IPS-18a (cell line): ENCODE measurements at regions not wholly inside any gene's neighbourhood (a gene's known extent, or its start where the extent isn't known, plus 50 kb on each side); places are given as distances from the start of the nearest gene placed in this dataset.

ENCODE experiments used
- H3K27ac ChIP-seq: one replicate; pipeline ENCODE4 v1.5.1; 2013; ENCODE audit warnings: low read length
- H3K27me3 ChIP-seq: one replicate; pipeline ENCODE4 v1.6.1; 2013; ENCODE audit warnings: mild to moderate bottlenecking, low read length; ENCODE audit not compliant: control insufficient read depth, insufficient read depth
- H3K36me3 ChIP-seq: one replicate; pipeline ENCODE4 v1.6.1; 2013; ENCODE audit warnings: low read depth, low read length; ENCODE audit not compliant: control insufficient read depth
- H3K4me1 ChIP-seq: one replicate; pipeline ENCODE4 v1.6.1; 2013; ENCODE audit warnings: low read depth, low read length; ENCODE audit not compliant: control insufficient read depth
- H3K4me3 ChIP-seq: one replicate; pipeline ENCODE4 v1.5.1; 2013; ENCODE audit warnings: low read length
- H3K9ac ChIP-seq: one replicate; pipeline ENCODE4 v1.6.1; 2013; ENCODE audit warnings: mild to moderate bottlenecking, low read length, moderate library complexity
- H3K9me3 ChIP-seq: one replicate; pipeline ENCODE4 v1.6.1; 2013; ENCODE audit warnings: low read depth, low read length; ENCODE audit not compliant: control insufficient read depth

DNA sequence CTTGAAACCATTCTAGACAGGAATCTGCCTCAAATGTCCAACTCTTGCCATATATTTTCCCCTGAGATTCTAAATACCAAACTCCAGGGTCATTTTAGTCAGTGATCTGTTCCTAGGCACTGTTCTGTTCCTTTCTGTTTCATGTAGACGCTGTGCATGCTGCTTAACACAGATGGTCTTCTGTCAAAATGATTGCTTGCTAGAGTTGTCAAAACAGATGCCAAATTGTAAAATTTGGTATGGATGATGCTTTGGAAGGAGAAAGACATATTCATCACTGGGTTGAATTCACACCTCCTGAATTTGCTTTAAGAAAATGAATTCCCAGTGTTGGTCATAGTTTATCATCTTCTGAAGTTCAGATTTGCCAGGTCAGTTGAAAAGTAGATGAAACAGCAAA, 425.9 kb downstream of the ETS1 start:
- H3K36me3 ChIP-seq, result no peaks in the 10 kb centered on the region
- H3K27me3 ChIP-seq, result no peaks in the 10 kb centered on the region
- no peaks in the 10 kb centered on the region for H3K9me3 ChIP-seq
- H3K27ac ChIP-seq, result no peak overlapping the region
- no peak overlapping the region for H3K9ac ChIP-seq
- no peak overlapping the region for H3K4me3 ChIP-seq
- no peaks in the 10 kb centered on the region for H3K4me1 ChIP-seq

DNA sequence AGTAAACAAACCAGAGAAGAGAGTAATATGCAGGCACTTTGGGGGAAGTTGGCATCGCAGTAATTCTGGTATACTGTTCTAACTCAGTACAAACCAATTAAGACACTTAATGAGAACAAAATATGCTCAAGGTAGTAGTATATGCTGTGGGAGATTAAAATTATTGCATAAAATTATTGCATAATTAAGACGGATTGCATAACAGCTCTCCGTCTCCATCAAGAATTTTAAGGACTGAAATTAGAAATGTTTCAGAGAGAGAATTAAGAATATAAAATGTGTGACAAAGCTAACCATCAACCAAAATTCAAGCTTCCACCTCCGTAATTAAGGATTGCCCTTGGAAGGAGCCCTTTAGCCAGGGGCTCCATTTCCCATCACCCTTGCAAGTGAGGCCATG, 428.5 kb downstream of the ETS1 start:
- Histone ChIP-seq H3K27me3 (no peaks in the 10 kb centered on the region), H3K36me3 (no peaks in the 10 kb centered on the region)

DNA sequence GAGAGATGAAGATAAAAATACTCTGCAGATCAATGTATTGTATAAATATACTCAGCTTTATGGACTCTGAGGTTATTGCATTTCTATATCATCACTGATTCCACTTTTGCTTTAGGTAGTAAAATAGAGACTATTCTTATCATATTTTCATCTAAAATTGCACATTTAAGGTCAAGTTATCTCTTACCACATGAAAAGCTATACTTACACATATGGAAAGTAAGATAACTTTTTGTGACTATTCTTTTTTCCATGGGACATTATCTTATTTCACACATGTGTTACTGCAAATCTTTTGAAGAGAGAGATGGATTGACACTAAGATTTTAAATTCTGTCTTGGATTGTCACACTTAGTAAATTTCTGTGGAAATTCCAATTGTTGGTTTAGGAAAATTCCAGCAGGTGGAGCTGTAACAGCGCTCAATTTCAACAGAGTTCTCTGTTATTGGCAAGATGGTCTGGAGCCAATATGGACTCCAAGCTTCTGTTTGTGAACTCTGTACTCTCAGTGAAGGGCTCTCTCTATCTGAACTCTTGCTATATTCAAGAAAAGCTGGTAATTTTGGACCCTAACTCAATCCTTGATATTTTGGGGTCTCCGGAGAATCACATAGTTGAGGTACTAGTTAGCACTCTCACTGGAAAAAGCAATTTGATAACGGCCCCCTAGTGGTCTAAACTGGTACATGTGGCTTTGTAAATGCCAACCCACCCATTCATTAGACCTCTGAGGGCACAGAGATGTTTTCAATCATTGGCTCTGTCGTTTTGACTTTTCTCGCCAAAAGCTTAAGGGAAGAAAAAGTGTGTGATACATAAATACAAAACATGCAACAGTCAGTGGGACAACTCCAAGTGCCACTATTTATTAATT, 429.7 kb downstream of the ETS1 start:
- Histone ChIP-seq H3K36me3 (no peaks in the 10 kb centered on the region), H3K9ac (no peak overlapping the region), H3K4me1 (no peaks in the 10 kb centered on the region), H3K27ac (no peak overlapping the region), H3K4me3 (peak overlapping the region; percentile 55), H3K9me3 (no peaks in the 10 kb centered on the region), H3K27me3 (no peaks in the 10 kb centered on the region)

More for the DNA sequence above, 428.5 kb downstream of the ETS1 start:
- H3K27ac ChIP-seq, result no peak overlapping the region
- H3K4me1 ChIP-seq, result no peaks in the 10 kb centered on the region
- H3K9ac ChIP-seq, result no peak overlapping the region
- no peak overlapping the region for H3K4me3 ChIP-seq
- H3K9me3 ChIP-seq, result no peaks in the 10 kb centered on the region

GRCh38 chr11:128156486-128156885, 430.9 kb downstream of the ETS1 start:
- Histone ChIP-seq H3K27me3 (no peaks in the 10 kb centered on the region), H3K27ac (no peak overlapping the region), H3K9ac (no peak overlapping the region), H3K4me3 (no peak overlapping the region), H3K9me3 (no peaks in the 10 kb centered on the region), H3K36me3 (no peaks in the 10 kb centered on the region), H3K4me1 (no peaks in the 10 kb centered on the region)

GRCh38 chr11:128155590-128155989, 431.8 kb downstream of the ETS1 start:
- no peaks in the 10 kb centered on the region for H3K27me3 ChIP-seq
- no peaks in the 10 kb centered on the region for H3K4me1 ChIP-seq
- H3K9me3 ChIP-seq, result no peaks in the 10 kb centered on the region
- no peak overlapping the region for H3K4me3 ChIP-seq
- no peaks in the 10 kb centered on the region for H3K36me3 ChIP-seq
- H3K27ac ChIP-seq, result no peak overlapping the region
- no peak overlapping the region for H3K9ac ChIP-seq

- H3K9me3 ChIP-seq, result no peaks in the 10 kb centered on the region
- no peaks in the 10 kb centered on the region for H3K36me3 ChIP-seq
- no peak overlapping the region for H3K9ac ChIP-seq
- H3K27me3 ChIP-seq, result no peaks in the 10 kb centered on the region
- no peak overlapping the region for H3K4me3 ChIP-seq
- H3K27ac ChIP-seq, result no peak overlapping the region
- no peaks in the 10 kb centered on the region for H3K4me1 ChIP-seq
These were observed 433.7 kb downstream of the ETS1 start for GRCh38 chr11:128153697-128154048.

DNA sequence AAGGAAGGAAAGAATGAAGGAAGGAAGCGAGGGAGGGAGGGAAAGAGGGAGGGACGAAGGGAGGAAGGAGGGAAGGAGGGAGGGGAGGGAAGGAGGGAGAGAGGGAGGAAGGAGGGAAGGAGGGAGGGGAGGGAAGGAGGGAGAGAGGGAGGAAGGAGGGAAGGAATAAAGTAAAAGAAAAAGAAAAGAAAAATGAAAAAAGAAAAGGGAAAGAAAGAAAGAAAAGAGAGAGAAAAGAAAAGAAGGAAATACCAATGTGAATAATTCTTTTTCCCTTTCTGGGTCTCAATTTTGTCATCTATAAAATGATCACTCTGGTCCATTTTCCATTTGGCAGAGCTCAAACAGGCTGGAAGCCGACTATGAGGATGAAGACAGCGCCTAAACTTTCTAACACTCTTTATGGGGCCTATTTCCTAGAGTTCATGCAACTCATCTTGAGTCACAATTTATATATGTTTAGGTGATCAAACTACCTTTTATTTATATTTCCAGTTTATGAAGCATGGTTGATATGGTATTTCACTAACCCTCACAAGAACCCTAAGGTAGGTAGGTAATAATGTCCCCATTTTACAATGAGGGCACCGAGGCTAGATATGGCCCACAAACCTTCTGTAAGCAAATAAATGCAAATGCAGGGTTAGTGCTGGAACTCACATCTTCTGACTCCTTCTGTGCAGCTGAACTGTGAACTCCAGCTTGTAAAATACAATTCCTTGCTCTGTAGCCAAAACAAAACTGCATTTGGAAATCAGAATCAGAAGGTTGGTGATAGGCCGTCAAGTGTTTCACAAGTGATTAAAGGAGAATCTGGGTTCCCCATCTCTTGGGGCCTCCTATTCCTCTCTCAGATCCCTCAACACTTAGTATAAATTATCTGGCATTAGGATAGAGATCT, 434.3 kb downstream of the ETS1 start:
- Histone ChIP-seq H3K4me1 (no peaks in the 10 kb centered on the region), H3K27ac (no peak overlapping the region), H3K9ac (no peak overlapping the region), H3K36me3 (no peaks in the 10 kb centered on the region), H3K27me3 (no peaks in the 10 kb centered on the region), H3K9me3 (no peaks in the 10 kb centered on the region), H3K4me3 (no peak overlapping the region)

- H3K36me3 ChIP-seq, result no peaks in the 10 kb centered on the region
- H3K9me3 ChIP-seq, result no peaks in the 10 kb centered on the region
- no peak overlapping the region for H3K9ac ChIP-seq
- H3K27ac ChIP-seq, result no peak overlapping the region
- H3K27me3 ChIP-seq, result no peaks in the 10 kb centered on the region
- H3K4me3 ChIP-seq, result no peak overlapping the region
- H3K4me1 ChIP-seq, result no peaks in the 10 kb centered on the region
These were observed 435.6 kb downstream of the ETS1 start for GRCh38 chr11:128151780-128152179.

- no peaks in the 10 kb centered on the region for H3K36me3 ChIP-seq
- H3K27me3 ChIP-seq, result no peaks in the 10 kb centered on the region
- H3K27ac ChIP-seq, result no peak overlapping the region
- H3K9ac ChIP-seq, result no peak overlapping the region
- H3K9me3 ChIP-seq, result no peaks in the 10 kb centered on the region
- H3K4me1 ChIP-seq, result no peaks in the 10 kb centered on the region
- no peak overlapping the region for H3K4me3 ChIP-seq
These were observed 436.0 kb downstream of the ETS1 start for GRCh38 chr11:128151338-128151737.

DNA sequence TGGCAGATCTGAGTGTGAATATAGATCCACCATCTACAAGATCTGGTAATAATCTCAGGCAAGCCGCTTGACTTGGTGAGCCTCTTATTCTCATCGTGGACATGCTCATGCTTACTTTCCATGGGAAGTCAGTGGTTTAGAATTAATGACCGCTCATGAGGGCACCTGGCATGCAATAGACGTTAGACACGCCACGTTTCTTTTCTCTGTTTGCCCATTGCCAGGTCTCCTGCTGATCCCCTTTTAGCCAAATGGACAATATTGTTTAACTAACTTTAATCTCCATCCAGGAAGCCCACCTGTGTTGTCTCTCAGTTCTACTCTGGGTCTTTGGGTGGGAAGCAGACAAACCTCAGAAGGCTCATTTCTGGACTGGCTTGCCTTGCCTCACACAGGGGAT, 439.1 kb downstream of the ETS1 start:
- no peak overlapping the region for H3K27ac ChIP-seq
- H3K36me3 ChIP-seq, result no peaks in the 10 kb centered on the region
- H3K9ac ChIP-seq, result no peak overlapping the region

DNA sequence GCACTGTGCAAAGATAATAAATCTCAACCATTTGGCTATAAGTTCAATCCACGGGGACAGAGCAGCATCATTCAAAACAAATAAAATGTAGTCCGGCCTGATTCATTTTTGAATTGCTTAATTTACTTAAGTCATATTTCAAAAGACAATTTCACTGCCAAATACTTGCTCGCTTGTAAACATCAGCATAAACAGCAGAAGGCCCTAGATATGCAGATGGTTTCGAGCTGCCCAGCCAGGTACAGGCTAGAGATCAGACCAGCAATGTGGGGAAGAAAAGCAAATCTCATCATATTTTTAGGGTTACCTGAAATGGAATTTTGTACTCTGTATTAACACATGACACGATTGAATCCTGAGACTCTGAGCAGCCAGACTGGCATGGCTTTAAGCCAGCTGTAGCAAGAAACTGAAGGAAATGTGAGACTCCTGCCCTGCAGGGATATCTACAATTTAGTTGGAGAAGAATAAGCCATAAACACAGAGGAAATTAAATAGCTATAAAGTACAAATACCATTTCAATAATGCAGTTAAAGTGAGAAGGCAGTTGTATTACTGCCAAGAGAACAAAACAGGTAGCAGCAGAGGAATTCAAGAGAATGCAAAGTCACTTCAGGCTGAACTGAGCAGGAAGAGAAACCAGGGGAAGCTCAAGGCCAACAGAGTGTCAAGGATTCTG, 440.3 kb downstream of the ETS1 start:
- no peaks in the 10 kb centered on the region for H3K36me3 ChIP-seq
- no peaks in the 10 kb centered on the region for H3K27me3 ChIP-seq
- H3K4me3 ChIP-seq, result no peak overlapping the region
- H3K9me3 ChIP-seq, result no peaks in the 10 kb centered on the region
- H3K27ac ChIP-seq, result no peak overlapping the region
- no peak overlapping the region for H3K9ac ChIP-seq
- H3K4me1 ChIP-seq, result no peaks in the 10 kb centered on the region

More for the DNA sequence above, 439.1 kb downstream of the ETS1 start:
- no peak overlapping the region for H3K4me3 ChIP-seq
- no peaks in the 10 kb centered on the region for H3K4me1 ChIP-seq
- no peaks in the 10 kb centered on the region for H3K9me3 ChIP-seq
- H3K27me3 ChIP-seq, result no peaks in the 10 kb centered on the region
